IMR-90 (cell line): ENCODE measurements at regions not wholly inside any gene's neighbourhood (a gene's known extent, or its start where the extent isn't known, plus 50 kb on each side); places are given as distances from the start of the nearest gene placed in this dataset.

ENCODE experiments used
- ATAC-seq: fragments of 200-7000 bp; cut with Tn5 transposase; 2 replicates; pipeline ENCODE4 v1.9.1; 2020; ENCODE audit warnings: low read depth, mild to moderate bottlenecking, moderate library complexity
- BruUV-seq: library from RNA; stranded (reverse); fragments of 400-500 nt; replicated peaks from 2 replicates; lab custom pipeline; 2021; lab: Mats Ljungman, UMichigan
- CTCF ChIA-PET: fragments of 300-600 bp; formaldehyde crosslinking; extraction: SDS; loops from one replicate; lab custom pipeline; 2021; ENCODE audit warnings: antibody characterized with exemption; lab: Yijun Ruan, JAX
- POLR2A ChIA-PET: fragments of 300-600 bp; sonication (Branson Sonifier 250); formaldehyde crosslinking; loops from one replicate; lab custom pipeline; 2022; ENCODE audit warnings: antibody characterized with exemption; ENCODE audit not compliant: unreplicated experiment; lab: Charles Lee
- DNase-seq: peaks from one replicate; pipeline ENCODE4 v3.0.0; 2013
- H2AFZ ChIP-seq: replicated peaks from 2 replicates; pipeline ENCODE3; 2013; ENCODE audit warnings: low read length, mild to moderate bottlenecking; ENCODE audit not compliant: poor library complexity
- H2AK5ac ChIP-seq: 2 replicates; pipeline ENCODE4 v1.6.1; 2013; ENCODE audit warnings: low read depth, low read length, inconsistent platforms
- H2AK9ac ChIP-seq: replicated peaks from 2 replicates; pipeline ENCODE3; 2013; ENCODE audit warnings: mild to moderate bottlenecking, low read depth, low read length, moderate library complexity; ENCODE audit not compliant: poor library complexity
- H2BK120ac ChIP-seq: 2 replicates; pipeline ENCODE4 v1.6.1; 2013; ENCODE audit warnings: low read depth, low read length, inconsistent platforms
- H2BK15ac ChIP-seq: 3 replicates; pipeline ENCODE4 v1.6.1; 2013; ENCODE audit warnings: low read depth, low read length, inconsistent platforms
- H2BK20ac ChIP-seq: 2 replicates; pipeline ENCODE4 v1.6.1; 2013; ENCODE audit warnings: low read depth, mild to moderate bottlenecking, inconsistent platforms, low read length, moderate library complexity
- H2BK5ac ChIP-seq: 2 replicates; pipeline ENCODE4 v1.6.1; 2013; ENCODE audit warnings: mild to moderate bottlenecking, low read depth, low read length, inconsistent platforms; ENCODE audit not compliant: poor library complexity, severe bottlenecking
- H3K14ac ChIP-seq: replicated peaks from 2 replicates; pipeline ENCODE4 v1.6.1; 2013; ENCODE audit warnings: low read depth, low read length, inconsistent platforms
- H3K18ac ChIP-seq: 2 replicates; pipeline ENCODE4 v1.6.1; 2013; ENCODE audit warnings: low read depth, low read length, control low read depth
- H3K23ac ChIP-seq: 2 replicates; pipeline ENCODE4 v1.6.1; 2013; ENCODE audit warnings: low read depth, low read length, inconsistent platforms
- H3K27ac ChIP-seq: 2 replicates; pipeline ENCODE4 v1.5.1; 2013; ENCODE audit warnings: mild to moderate bottlenecking, control low read depth, low read length; ENCODE audit not compliant: insufficient read depth
- H3K27me3 ChIP-seq: 2 replicates; pipeline ENCODE4 v1.6.1; 2013; ENCODE audit warnings: low read length; ENCODE audit not compliant: control insufficient read depth, insufficient read depth
- H3K36me3 ChIP-seq: 2 replicates; pipeline ENCODE4 v1.6.1; 2013; ENCODE audit warnings: low read length, mixed read lengths; ENCODE audit not compliant: control insufficient read depth, insufficient read depth
- H3K4ac ChIP-seq: 2 replicates; pipeline ENCODE4 v1.6.1; 2013; ENCODE audit warnings: low read depth, low read length, inconsistent platforms
- H3K4me1 ChIP-seq: 2 replicates; pipeline ENCODE4 v1.6.1; 2013; ENCODE audit warnings: low read length, mixed read lengths; ENCODE audit not compliant: control insufficient read depth, insufficient read depth
- H3K4me2 ChIP-seq: 2 replicates; pipeline ENCODE4 v1.6.1; 2013; ENCODE audit warnings: low read depth, mild to moderate bottlenecking, control low read depth, low read length, moderate library complexity
- H3K4me3 ChIP-seq: 2 replicates; pipeline ENCODE4 v1.5.1; 2013; ENCODE audit warnings: low read depth, mild to moderate bottlenecking, control low read depth, low read length, moderate library complexity; ENCODE audit not compliant: insufficient read depth
- H3K56ac ChIP-seq: 2 replicates; pipeline ENCODE4 v1.6.1; 2013; ENCODE audit warnings: low read length, inconsistent platforms; ENCODE audit not compliant: insufficient read depth; ENCODE audit errors: extremely low read depth
- H3K79me1 ChIP-seq, 2 experiments: 2 replicates each; pipeline ENCODE4 v1.6.1; 2013; ENCODE audit warnings: low read length in 2 of 2, inconsistent platforms in 1 of 2, low read depth in 1 of 2
- H3K9ac ChIP-seq: 2 replicates; pipeline ENCODE4 v1.6.1; 2013; ENCODE audit warnings: low read depth, low read length, control low read depth
- H3K9me1 ChIP-seq: 2 replicates; pipeline ENCODE4 v1.6.1; 2013; ENCODE audit warnings: low read length, inconsistent platforms; ENCODE audit not compliant: insufficient read depth
- H3K9me3 ChIP-seq: 2 replicates; pipeline ENCODE4 v1.6.1; 2013; ENCODE audit warnings: low read length; ENCODE audit not compliant: control insufficient read depth, insufficient read depth
- H4K20me1 ChIP-seq: 2 replicates; pipeline ENCODE4 v1.6.1; 2013; ENCODE audit warnings: low read length, inconsistent platforms; ENCODE audit not compliant: insufficient read depth
- H4K5ac ChIP-seq: 2 replicates; pipeline ENCODE4 v1.6.1; 2013; ENCODE audit warnings: mild to moderate bottlenecking, low read depth, low read length, control low read depth
- H4K8ac ChIP-seq, 2 experiments: 2 replicates each; pipeline ENCODE4 v1.6.1; 2013; ENCODE audit warnings: low read depth in 2 of 2, low read length in 2 of 2, control low read depth in 1 of 2, inconsistent platforms in 1 of 2
- H4K91ac ChIP-seq: 2 replicates; pipeline ENCODE4 v1.6.1; 2013; ENCODE audit warnings: low read depth, low read length, inconsistent platforms; ENCODE audit not compliant: insufficient read depth
- BHLHE40 ChIP-seq: fragments of 150-350 bp; IDR thresholded peaks from 2 replicates; pipeline ENCODE4 v1.6.1; 2016; ENCODE audit warnings: mild to moderate bottlenecking, low read depth, low read length
- CHD1 ChIP-seq: IDR thresholded peaks from 2 replicates; pipeline ENCODE4 v1.6.1; 2012; ENCODE audit warnings: low read depth, low read length, improper control_type of control experiment
- CTCF ChIP-seq: conservative IDR thresholded peaks from 2 replicates; pipeline ENCODE4 v1.5.1; 2012; ENCODE audit warnings: mild to moderate bottlenecking, low read depth, low read length, improper control_type of control experiment
- ELK1 ChIP-seq: fragments of 150-350 bp; IDR thresholded peaks from 2 replicates; pipeline ENCODE4 v1.6.1; 2016; ENCODE audit warnings: low read depth, mild to moderate bottlenecking, low read length, moderate library complexity, borderline replicate concordance
- MAFK ChIP-seq: IDR thresholded peaks from 2 replicates; pipeline ENCODE4 v1.6.1; 2012; ENCODE audit warnings: low read depth, low read length, improper control_type of control experiment
- MAZ ChIP-seq: IDR thresholded peaks from 2 replicates; pipeline ENCODE4 v1.6.1; 2012; ENCODE audit warnings: low read depth, mild to moderate bottlenecking, low read length, improper control_type of control experiment, moderate library complexity, borderline replicate concordance
- MXI1 ChIP-seq: IDR thresholded peaks from 2 replicates; pipeline ENCODE4 v1.6.1; 2012; ENCODE audit warnings: low read depth, mild to moderate bottlenecking, low read length, moderate library complexity, borderline replicate concordance
- RCOR1 ChIP-seq: IDR thresholded peaks from 2 replicates; pipeline ENCODE4 v1.6.1; 2012; ENCODE audit warnings: mild to moderate bottlenecking, low read length, improper control_type of control experiment; ENCODE audit not compliant: insufficient replicate concordance
- RFX5 ChIP-seq: IDR thresholded peaks from 2 replicates; pipeline ENCODE4 v1.8.0; 2012; ENCODE audit warnings: low read depth, mild to moderate bottlenecking, low read length, moderate library complexity
- WGBS, 2 experiments: methylation state at CpG; one replicate each; pipeline versions ENCODE4 v1.1.5 to v1.1.7; 2013; ENCODE audit warnings: missing lambda C conversion rate in 2 of 2; ENCODE audit not compliant: insufficient read length in 1 of 2; ENCODE audit errors: extremely low coverage in 2 of 2; 5-methylcytosine and 5-hydroxymethylcytosine counted together
- dilution Hi-C: fragments of 300-500 bp; cut with HindIII; formaldehyde crosslinking; loops from one replicate; pipeline ENCODE4 v1.14.3; 2018; ENCODE audit warnings: low sequenced_read_pairs; ENCODE audit not compliant: unreplicated experiment
- in situ Hi-C: fragments of 300-500 bp; cut with MboI; formaldehyde crosslinking; loops from 3 replicates; pipeline ENCODE4 v1.14.3; 2019; ENCODE audit warnings: low sequenced_read_pairs, inconsistent platforms, mixed read lengths
- intact Hi-C: fragments of 100-400 bp; cut with micrococcal nuclease; formaldehyde crosslinking; loops from 2 replicates; pipeline ENCODE4 v1.10.0; 2022

- Histone ChIP-seq H2BK15ac (no peak overlapping the region), H3K4ac (no peak overlapping the region), H3K56ac (no peak overlapping the region), H3K4me1 (no peaks in the 10 kb centered on the region), H2BK20ac (no peak overlapping the region), H3K79me1 (no peaks in the 10 kb centered on the region), H2AK5ac (no peak overlapping the region), H4K20me1 (no peaks in the 10 kb centered on the region), H2AK9ac (no peak overlapping the region), H3K14ac (no peak overlapping the region), H3K18ac (no peak overlapping the region), H2BK120ac (no peak overlapping the region), H3K9me1 (no peaks in the 10 kb centered on the region), H2BK5ac (no peak overlapping the region), H2AFZ (no peak overlapping the region), H3K9ac (no peak overlapping the region), H3K9me3 (no peaks in the 10 kb centered on the region), H3K4me3 (no peak overlapping the region), H4K8ac (no peak overlapping the region), H3K27ac (no peak overlapping the region), H3K4me2 (no peak overlapping the region), H4K5ac (no peak overlapping the region), H3K27me3 (no peaks in the 10 kb centered on the region), H3K23ac (no peak overlapping the region), H4K91ac (no peak overlapping the region), H3K36me3 (no peaks in the 10 kb centered on the region)
- no peak for ATAC-seq
- no CpG with 5 or more reads among the region's 4 CpGs for WGBS, 2 experiments
- intact Hi-C loops (no loop called here), in situ Hi-C loops (no loop called here), dilution Hi-C loops (no loop called here)
- no peak for DNase-seq
- TF ChIP-seq MAZ, result no peak
- TF ChIP-seq CHD1, result no peak
- TF ChIP-seq CTCF, result no peak
- TF ChIP-seq MXI1, result no peak
- no peak for TF ChIP-seq BHLHE40
- TF ChIP-seq MAFK, result no peak
- TF ChIP-seq ELK1, result no peak
- TF ChIP-seq RFX5, result no peak
- no peak for TF ChIP-seq RCOR1
- no TSS peak for BruUV-seq
- ChIA-PET CTCF (no interaction called here), POLR2A (no interaction called here)
Observed at GRCh38 chr2:199631129-199631528, 173.4 kb upstream of the SATB2 start.
